ENCODE measurements at regions not wholly inside any gene's neighbourhood (a gene's known extent, or its start where the extent isn't known, plus 50 kb on each side); places are given as distances from the start of the nearest gene placed in this dataset.

- WGBS, 2 experiments (ENCODE audit: extremely low coverage in 1 of 2, insufficient coverage in 1 of 2, insufficient read length in 1 of 2, insufficient replicate concordance in 2 of 2, low coverage in 1 of 2, low lambda C conversion rate in 2 of 2, missing lambda C conversion rate in 1 of 2): 72% methylated on average over 3 of the region's 3 CpGs; no CpG with 5 or more reads in 1 of the 2 experiments
- H4K5ac ChIP-seq (ENCODE audit: insufficient read length, low read depth, low read length): no peak overlapping the region
- no peak for FAIRE-seq
Observed at GRCh38 chr20:37643400-37643799, 50.4 kb upstream of the CTNNBL1 start.

More at GRCh38 chr20:37643400-37643799, 50.4 kb upstream of the CTNNBL1 start:
- Histone ChIP-seq H3K23ac (ENCODE audit: insufficient read length) (no peak overlapping the region), H3K79me2 (ENCODE audit: control insufficient read depth in 1 of 2, insufficient read depth in 2 of 2, low read length in 2 of 2) (no peaks in the 10 kb centered on the region), H3K4me3 (ENCODE audit: extremely low read depth in 1 of 4, insufficient read depth in 2 of 4, low read depth in 3 of 4, low read length in 4 of 4) (no peak overlapping the region), H3K4ac (replicated peaks; ENCODE audit: insufficient read length, low read depth, low read length) (no peak overlapping the region), H3K14ac (ENCODE audit: insufficient read length) (no peak overlapping the region), H3K27me3 (replicated peaks in 1 of 4; ENCODE audit: control insufficient read depth in 3 of 4, extremely low read depth in 1 of 4, insufficient read depth in 3 of 4, low read length in 3 of 4) (no peaks in the 10 kb centered on the region), H2BK120ac (replicated peaks; ENCODE audit: low read depth, low read length) (no peak overlapping the region), H4K8ac (ENCODE audit: extremely low read depth, insufficient read depth, low read length) (no peak overlapping the region), H2BK12ac (ENCODE audit: low read depth, low read length) (no peak overlapping the region), H2AFZ (ENCODE audit: low read length) (no peak overlapping the region), H3K79me1 (ENCODE audit: low read depth, low read length) (no peaks in the 10 kb centered on the region), H2BK20ac (ENCODE audit: low read length) (no peak overlapping the region), H2AK5ac (ENCODE audit: low read depth, low read length) (no peak overlapping the region), H3K23me2 (ENCODE audit: low read depth, low read length) (peaks cover 3% of the 10 kb centered on the region; the same call in 1 of the 2 replicates), H3K9ac (replicated peaks in 1 of 4; ENCODE audit: extremely low read depth in 1 of 4, low read depth in 3 of 4, low read length in 3 of 4) (no peak overlapping the region), H3K18ac (ENCODE audit: extremely low read depth, low read length) (no peak overlapping the region), H3K27ac (ENCODE audit: low read depth, low read length) (no peak overlapping the region), H3K36me3 (ENCODE audit: control insufficient read depth in 2 of 4, insufficient read depth in 4 of 4, low read length in 3 of 4) (no peaks in the 10 kb centered on the region), H3K4me1 (replicated peaks in 1 of 4; ENCODE audit: control insufficient read depth in 3 of 4, insufficient read depth in 4 of 4, low read length in 3 of 4) (no peaks in the 10 kb centered on the region), H2BK5ac (ENCODE audit: low read depth, low read length) (no peak overlapping the region), H2BK15ac (ENCODE audit: low read length) (no peak overlapping the region), H3K56ac (replicated peaks; ENCODE audit: insufficient read length, low read depth, low read length) (no peak overlapping the region), H4K91ac (replicated peaks; ENCODE audit: insufficient read length, low read length) (no peak overlapping the region), H3K9me3 (ENCODE audit: insufficient read depth in 2 of 2, low read depth in 1 of 2, low read length in 1 of 2) (no peaks in the 10 kb centered on the region), H3K4me2 (ENCODE audit: insufficient read depth in 1 of 2, low read depth in 2 of 2, low read length in 2 of 2) (no peak overlapping the region), H4K20me1 (replicated peaks in 1 of 2; ENCODE audit: control insufficient read depth in 1 of 2, insufficient read depth in 2 of 2, low read length in 2 of 2) (no peaks in the 10 kb centered on the region)
- DNase-seq (ENCODE audit: low read depth in 1 of 2, low spot score in 2 of 2): no peak
- no peak for TF ChIP-seq BACH1 (IDR thresholded peaks at IDR 0.05; ENCODE audit: low read length)
- TF ChIP-seq HDAC2 (IDR thresholded peaks at IDR 0.05; ENCODE audit: borderline replicate concordance in 1 of 2, low read depth in 2 of 2, low read length in 2 of 2): no peak
- no peak for TF ChIP-seq SUZ12 (IDR thresholded peaks at IDR 0.05; ENCODE audit: low read length)
- TF ChIP-seq EGR1 (IDR thresholded peaks at IDR 0.05; ENCODE audit: borderline replicate concordance, low read depth, low read length): no peak
- CTCF ChIA-PET (ENCODE audit: partially characterized antibody): interaction anchor here (0.8 to 1.3 kb wide), 3 partner anchors 9 to 13 kb away, joined by 3 to 4 read pairs (median 3); no protein-coding TSS in a partner anchor
- POLR2A ChIA-PET (ENCODE audit: partially characterized antibody): no interaction called here

All from H1 (cell line).